PC-3 (cell line): ENCODE measurements at regions not wholly inside any gene's neighbourhood (a gene's known extent, or its start where the extent isn't known, plus 50 kb on each side); places are given as distances from the start of the nearest gene placed in this dataset.

Experiments used
- CTCF ChIP-seq: fragments of 300-600 bp; sonication (generic); conservative IDR thresholded peaks from 2 replicates; pipeline ENCODE4 v1.5.1; 2017; ENCODE audit warnings: antibody characterized with exemption, low read depth, mild to moderate bottlenecking, low read length
- EZH2 ChIP-seq: fragments of 300-600 bp; sonication (generic); IDR thresholded peaks from one replicate; pipeline ENCODE4 v1.6.1; 2017; ENCODE audit warnings: antibody characterized with exemption, mild to moderate bottlenecking, low read length; ENCODE audit not compliant: unreplicated experiment
- EZH2phosphoT487 ChIP-seq: fragments of 300-600 bp; sonication (generic); IDR thresholded peaks from 2 replicates; pipeline ENCODE4 v1.6.1; 2018; ENCODE audit warnings: mild to moderate bottlenecking, antibody characterized with exemption, low read length, borderline replicate concordance

GRCh38 chr19:30095171-30095570, 153.1 kb downstream of the URI1 start:
- no peak for TF ChIP-seq CTCF
- TF ChIP-seq EZH2phosphoT487: no peak
- no peak for TF ChIP-seq EZH2
